ENCODE measurements at regions not wholly inside any gene's neighbourhood (a gene's known extent, or its start where the extent isn't known, plus 50 kb on each side); places are given as distances from the start of the nearest gene placed in this dataset.

DNA sequence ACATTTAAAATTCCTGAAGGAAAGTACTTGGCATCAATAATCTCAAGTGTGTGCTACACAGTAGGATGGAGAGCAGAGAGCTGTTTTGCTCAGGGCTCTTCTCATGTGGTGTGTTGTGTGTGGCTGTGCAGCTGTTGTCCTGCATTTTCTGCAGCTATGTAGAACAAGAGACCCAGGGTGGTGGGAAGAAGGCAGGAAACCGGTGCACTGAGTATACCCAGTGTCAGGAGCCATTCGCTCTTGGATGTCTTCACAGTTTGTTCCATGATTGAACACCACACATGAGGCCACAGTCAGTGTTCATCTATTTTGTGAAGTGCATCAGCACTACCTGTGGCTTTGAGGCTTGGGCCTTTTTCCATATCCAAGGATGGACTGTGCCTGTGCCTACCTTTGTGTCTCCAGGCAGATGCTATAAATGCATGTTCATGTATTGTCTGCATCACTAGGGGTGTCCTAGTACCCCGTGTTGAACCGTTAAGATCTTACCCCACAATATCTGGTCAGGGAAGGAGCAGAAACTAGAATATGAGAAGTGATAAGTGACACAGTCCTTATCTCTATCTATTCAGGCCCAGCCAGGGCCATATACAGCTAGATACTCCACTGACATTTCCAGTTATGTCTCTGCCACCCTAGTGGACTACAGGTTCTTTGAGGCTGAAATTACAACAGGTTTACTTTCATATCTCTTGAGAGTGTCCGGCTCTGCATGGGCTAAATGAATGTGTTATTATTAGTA, 194.3 kb downstream of the NR2F2 start:
- DNase-seq (ENCODE audit: low spot score): no peak

DNA sequence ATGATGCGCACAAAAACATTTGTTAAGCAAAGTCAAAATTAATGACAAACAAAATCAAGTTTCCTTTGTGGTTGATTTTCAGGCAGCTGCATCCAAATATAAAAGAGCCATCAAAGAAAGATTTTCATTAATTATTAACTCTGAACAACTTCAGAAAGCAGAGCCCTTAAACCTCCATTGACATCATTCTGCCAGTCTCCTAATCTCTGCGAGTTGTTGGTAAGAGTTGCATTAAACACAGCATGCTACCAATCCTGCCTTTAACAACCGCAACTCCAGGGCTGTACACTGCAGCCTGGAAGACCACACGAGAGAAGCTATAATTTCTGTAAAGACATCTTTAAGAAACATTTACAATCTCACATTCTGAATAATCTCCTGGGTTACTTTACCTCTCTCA, 204.6 kb downstream of the NR2F2 start:
- DNase-seq (ENCODE audit: low spot score): no peak

DNA sequence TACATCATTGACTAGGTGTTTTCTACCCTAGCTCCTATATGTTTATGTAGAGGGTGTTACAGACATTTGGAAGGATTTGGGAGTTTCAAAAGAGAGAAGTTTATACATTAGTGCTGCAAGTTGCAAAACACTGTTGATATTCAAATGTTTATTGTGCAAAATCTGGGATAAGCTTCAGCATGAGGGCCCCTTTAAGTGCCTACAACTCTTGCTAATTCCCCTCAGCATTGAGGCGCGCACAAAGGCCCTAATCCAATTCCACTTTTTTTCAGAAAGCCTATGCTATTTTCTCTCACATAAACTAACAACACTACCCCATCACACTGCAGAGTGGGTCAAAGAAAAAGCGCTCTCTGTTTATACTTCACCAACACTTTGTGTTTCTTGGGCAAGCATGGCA, 208.0 kb downstream of the NR2F2 start:
- DNase-seq (ENCODE audit: low spot score): no peak

DNA sequence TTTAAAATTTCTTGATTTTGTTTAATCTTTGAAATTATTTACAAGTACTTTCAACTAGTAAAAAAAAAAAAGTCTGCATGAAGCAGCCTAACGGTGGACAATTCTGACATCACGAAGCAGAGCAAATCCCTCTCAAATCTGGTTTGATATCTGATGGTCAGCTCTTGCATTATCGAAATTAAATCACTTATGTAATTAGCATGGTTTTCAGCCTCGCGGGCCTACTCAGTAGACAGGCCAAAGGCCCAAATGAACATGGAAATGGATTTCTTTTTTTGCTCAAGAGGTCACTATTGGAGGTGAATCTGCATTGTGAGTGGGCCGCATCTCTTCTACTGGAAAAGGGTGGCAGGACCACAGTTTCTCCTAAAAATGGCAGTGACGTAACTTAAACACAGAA, 209.8 kb downstream of the NR2F2 start:
- no peak for DNase-seq (ENCODE audit: low spot score)

DNA sequence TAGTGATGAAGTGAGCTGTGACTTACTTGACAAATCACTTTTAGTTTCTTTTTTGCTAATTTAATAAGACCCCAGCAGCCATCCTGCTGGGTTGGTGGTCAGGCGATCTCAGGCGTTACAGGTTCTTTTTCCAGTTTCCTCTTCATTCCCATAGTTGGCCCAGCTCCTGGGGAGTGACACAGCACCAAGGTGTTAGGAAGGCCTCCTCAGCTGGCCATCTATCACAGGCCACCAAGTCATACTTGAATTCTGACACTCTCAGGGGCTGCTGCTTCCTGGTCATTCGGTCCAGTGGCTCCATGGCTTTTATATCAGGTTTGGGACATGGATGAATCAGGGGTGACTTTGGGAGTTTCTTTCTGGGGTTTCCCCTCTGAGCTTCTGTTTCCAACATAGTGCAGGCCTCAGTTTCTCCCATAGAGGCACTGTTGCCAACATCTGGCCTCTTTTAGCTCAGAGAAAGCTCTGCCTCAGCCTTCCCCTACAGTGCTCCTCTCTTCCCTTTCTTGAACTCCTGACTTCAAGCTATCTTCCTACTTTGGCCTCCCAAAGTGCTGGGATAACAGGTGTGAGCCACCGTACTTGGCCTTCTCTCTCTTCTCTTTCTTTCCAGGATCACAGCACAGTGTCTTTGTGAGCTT, 211.8 kb downstream of the NR2F2 start:
- DNase-seq (ENCODE audit: low spot score): no peak

DNA sequence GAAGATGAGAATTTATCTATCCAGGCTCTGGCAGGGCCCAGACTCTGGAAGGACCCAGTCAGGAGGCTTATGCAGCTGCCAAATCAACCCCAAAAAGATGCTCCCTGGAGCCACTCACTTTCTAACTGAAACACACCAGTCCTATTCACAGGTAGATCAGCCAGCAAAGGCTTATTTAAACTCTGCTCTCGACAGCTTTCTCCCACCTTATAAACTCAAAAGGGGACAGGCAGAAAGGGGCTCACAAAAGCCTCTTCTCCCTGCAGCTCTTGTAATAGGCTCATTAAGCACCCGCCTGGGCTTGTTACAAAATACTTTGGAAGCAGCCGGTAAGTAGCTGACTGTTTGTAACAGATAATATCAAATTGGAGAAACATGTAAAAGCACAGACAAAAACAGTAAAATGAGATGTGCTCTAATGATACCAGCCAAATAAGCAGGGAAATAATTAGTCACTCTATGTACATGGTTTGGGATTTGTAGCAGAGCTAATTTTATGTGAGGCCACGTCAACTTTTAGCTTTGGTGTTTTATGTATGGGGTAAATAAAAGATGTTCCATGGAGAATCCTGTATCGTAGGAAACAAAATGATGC, 213.8 kb downstream of the NR2F2 start:
- DNase-seq (ENCODE audit: low spot score): no peak

DNA sequence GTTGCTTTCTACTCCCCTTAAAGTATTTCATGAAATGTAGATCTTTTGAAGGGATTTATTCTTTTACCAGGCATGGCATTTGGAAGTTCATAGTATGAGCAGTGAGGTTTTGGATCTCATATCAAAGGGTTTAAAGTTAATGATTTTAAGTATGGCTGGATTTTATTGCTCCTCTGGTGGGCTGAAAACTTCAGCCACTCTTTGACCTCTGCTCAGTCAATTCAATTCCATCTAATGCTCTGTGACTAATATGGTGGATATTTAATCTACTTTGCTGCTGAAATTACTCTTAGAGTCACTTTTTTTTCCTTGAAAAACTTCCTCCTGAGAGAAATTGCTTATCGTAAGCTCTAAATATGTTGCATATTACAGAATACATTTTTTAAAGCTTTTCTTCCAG, 218.6 kb downstream of the NR2F2 start:
- DNase-seq (ENCODE audit: low spot score): no peak

DNA sequence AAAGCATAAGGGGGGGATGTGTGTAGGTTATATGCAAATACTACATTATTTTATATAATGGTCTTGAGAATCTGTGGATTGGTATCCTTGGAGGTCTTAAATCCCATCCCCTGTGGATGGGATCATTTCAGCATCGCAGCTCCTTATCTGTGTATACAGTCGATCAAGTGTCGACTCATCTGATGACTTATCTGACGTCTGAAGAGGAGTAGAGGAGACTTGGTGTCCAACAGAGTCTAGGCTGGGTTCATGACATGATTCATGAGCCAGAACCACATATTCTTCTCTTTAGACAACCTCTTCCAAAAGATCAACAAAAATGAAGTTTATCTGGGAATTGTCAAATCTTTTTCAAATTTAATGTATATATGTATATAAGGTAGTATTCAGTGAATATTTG, 220.7 kb downstream of the NR2F2 start:
- DNase-seq (ENCODE audit: low spot score): no peak

DNA sequence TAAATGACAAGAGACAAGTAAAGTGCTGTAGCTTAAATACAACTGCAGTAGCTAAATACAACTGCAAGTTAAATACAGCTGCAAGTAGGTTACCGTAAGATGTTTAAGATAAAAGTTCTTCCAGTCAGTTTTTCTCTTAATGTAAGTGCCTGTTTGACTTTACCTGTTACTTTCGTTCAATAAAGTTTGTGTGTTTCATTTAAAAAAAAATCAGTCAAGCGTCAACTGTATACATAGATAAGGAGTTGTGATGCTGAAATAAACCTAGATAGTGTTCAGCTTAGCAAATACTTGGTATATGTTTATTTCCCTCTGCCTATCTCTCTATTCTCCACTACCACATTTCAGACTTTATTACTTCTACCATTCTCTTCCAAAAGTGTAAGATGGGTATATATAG, 221.2 kb downstream of the NR2F2 start:
- no peak for DNase-seq (ENCODE audit: low spot score)

DNA sequence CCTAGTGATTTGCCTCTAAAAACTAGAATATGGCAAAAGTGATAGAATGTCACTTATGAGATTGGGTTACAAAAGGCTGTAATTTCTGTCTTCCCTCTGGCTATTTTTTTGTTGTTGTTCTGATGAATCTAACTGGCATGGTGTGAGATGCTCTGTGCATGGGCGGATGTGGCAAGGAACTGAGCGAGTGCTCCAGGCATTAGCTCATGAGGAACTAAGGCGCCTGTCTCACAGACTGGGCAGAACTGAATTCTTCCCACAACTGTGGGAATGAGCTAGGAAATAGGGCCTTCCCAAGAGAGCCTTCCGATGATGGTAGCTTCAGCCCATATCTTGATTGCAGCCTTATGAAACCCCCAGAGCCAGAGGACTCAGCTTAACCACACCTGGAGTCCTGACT, 222.5 kb downstream of the NR2F2 start:
- DNase-seq (ENCODE audit: low spot score): peak; percentile 36

DNA sequence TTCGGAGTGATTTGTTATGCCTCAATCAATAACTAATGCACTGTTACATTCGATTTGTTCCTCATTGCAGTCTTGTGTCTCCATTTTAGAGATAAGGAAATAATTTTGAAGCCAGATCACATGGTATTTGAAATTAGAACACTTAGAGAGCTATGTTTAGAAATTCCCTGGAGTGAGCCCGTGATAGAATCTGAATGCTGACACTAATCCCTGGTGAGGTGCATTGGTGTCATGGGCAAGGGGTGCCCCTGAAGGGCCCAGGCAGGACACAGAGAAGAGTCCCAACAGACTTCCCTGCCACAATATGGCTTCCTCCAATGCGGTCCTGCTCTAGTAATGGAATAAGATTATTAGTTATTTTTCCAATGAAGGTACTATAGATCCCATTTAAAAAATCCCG, 223.0 kb downstream of the NR2F2 start:
- no peak for DNase-seq (ENCODE audit: low spot score)

DNA sequence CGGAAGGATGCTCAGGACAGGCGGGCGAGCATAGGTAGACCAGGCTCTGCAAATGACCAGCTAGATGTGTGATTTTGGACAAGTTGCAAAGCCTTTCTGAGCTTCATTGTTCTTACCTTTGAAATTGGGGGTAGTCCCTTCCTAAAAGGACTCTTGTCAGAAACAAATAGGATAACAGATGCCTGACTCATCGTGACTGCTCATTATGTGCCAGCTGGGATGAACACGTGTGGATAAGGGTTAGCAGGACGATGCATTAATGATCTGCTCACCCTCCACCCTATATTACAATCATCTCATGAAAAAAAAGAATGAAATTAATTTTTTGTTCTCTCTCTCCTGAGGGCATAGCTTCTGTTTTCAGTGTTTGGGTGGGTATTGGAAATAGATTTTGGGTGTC, 223.4 kb downstream of the NR2F2 start:
- no peak for DNase-seq (ENCODE audit: low spot score)

DNA sequence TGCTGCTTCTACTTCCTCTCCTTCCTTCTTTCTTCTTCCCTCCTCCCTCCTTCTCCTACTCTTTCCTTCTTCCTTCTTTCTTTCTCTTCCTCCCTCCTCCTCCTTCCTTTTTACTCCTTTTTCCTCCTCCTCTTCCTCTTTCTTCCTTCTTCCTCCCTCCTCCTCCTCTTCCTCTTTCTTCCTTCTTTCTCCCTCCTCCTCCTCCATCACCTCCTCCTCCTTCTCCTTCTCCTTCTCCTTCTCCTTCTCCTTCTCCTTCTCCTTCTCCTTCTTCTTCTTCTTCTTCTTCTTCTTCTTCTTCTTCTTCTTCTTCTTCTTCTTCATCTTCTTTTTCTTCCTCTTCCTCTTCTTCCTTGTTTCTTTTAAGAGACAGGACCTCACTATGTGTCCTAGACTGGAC, 224.0 kb downstream of the NR2F2 start:
- DNase-seq (ENCODE audit: low spot score): no peak

DNA sequence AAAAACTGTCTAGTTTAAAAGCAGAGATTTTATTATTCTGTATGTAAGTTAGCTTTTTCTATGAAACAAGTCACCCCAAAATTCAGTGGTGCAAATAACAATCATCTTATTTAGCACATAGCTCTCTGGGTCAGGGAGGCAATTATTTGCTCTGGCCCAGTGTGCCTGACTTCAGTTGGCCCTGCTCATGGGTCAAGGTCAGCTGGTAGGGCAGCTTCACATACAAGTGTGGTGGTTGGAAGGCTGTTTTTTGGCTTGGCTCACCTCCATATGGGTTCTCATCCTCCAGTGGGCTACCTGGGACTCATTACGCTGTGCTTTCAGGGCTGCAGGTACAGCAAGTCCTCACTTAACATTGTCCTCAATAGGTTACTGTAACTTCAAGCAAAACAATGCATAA, 228.6 kb downstream of the NR2F2 start:
- DNase-seq (ENCODE audit: low spot score): no peak

DNA sequence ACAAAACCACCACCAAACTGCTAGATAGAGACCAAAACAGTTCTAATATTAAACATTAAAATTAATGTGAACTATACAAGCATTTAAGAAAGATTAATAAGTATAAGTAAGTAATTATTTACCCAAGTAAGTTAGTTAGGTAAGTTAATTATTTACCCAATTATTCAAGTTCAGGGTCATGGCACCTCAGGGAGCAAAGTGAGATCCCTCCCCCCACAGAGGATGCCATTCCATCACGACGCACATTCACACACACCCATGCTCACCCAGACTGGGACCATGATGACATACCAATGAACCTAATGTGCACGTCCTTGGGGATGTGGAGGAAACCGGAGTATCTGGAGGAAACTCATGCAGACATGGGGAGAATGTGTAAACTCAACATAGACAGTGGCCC, 229.1 kb downstream of the NR2F2 start:
- DNase-seq (ENCODE audit: low spot score): no peak

DNA sequence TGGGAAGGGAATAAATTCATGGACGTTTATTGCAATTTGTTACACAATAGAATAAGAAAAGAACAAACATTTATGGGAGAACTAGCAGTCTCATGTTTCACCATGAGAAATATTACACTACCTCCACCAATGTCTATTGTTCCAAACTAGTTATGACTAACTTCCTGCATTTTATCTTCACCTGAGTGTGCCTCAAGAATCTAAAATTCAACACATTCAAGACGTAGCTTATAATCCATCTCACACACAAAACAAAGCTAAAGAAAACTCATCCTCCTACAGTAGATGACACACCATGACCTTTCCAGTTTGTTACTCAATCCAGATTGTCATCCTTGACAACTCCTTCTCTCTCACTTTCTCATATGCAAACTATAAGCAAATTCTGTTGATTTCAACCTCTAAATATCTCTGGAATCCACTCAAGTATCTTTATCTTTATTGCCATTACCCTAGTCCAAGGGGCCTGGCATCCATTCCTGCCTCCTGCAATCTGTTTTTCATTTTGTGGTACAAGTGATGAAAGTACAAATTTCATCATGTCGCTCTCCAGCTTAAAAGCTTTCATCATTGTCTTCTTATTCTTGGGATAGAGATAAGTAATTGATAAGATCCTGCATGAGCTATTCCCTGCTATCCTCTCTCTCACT, 229.9 kb downstream of the NR2F2 start:
- DNase-seq (ENCODE audit: low spot score): no peak

DNA sequence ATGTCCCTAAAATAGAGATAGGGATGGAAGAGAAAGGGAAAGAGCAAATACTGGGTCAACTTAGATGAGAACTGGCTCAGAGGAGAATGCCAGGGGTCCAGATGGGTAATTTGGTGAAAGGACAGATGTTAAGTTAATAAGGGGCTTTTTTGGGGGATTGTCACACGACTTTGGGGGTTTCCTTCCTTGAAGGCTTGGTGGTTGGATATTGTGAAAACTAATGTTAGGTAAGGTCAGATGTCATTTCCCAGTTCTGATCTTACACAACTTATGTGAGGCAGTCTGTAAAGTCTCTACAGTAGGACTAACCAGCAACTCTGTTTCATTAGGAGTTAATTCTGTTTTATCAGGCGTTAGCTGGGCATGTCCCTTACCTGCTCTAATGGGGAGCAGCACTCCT, 231.1 kb downstream of the NR2F2 start:
- DNase-seq (ENCODE audit: low spot score): no peak

DNA sequence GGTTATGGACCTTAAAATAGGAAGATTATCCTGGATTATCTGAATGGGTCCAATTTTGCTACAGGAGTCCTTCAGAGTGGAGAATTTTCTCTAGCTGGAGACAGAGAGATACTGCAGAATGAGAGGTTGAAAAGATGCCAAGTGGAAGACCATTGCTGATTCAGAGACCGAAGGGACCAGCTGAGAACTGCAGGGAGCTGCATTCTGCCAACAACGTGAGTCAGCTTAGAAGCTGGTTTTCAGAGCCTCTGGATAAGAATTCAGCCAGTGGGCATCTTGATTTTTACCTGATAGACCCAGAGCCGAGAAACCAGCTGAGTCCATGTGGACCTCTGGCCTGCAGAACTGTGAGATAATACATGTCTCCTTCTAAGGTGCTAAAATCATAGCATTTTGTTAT, 234.0 kb downstream of the NR2F2 start:
- DNase-seq (ENCODE audit: low spot score): no peak

DNA sequence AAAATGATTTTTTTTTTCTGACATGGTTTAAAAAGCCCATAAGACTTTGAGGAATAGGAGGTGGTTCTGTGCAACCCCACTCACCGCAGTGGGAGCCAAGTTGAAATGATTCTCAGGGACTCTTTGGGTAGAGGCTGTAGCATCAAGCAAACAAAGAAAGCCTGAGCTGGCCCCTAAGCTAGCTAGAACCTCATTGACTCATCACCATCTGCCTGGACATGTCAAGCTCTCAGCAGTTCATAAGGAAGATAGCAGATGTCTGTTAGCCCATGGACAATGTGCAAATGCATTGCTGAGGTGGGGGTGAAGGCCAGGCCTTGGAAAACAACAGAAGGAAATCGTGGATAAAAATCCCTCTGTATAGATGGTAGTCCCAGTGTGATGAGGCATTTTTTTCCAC, 234.8 kb downstream of the NR2F2 start:
- DNase-seq (ENCODE audit: low spot score): no peak

DNA sequence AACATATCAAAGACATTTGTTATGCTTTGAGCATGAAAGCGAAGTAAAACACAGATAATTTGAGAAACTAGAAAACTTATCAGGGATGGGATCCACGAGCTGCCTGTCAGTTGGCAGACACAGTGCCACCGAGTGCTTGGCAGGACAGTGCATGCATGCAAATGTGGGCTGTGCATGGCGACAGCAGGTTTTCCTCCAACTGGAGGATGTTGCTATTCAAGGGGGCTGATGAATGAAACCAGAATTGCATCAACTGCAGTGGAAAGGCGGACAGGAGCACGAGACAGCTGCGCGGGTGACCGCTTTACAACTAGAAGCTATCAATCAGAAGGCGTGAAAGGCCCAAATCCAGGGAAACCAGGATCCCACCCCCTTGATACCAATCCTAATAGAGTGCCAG, 244.3 kb downstream of the NR2F2 start:
- no peak for DNase-seq (ENCODE audit: low spot score)

DNA sequence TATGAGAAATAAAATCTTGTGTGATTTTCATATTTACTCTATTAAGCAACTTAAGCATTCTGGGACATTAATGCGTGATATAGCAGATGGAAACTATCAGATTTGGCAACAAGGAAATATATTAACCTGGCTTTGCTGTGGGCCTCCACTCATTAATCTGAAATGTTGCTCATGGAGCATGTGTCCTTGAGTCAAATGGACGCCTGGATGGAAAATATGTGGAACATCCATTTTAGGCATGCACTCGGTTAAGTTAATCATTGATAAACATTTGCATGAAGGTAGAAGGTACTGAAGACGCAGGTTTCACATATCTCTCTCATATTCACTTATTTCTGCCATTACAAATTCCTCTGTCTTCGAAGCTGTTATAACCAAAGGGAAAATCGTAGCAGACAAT, 246.1 kb downstream of the NR2F2 start:
- no peak for DNase-seq (ENCODE audit: low spot score)

DNA sequence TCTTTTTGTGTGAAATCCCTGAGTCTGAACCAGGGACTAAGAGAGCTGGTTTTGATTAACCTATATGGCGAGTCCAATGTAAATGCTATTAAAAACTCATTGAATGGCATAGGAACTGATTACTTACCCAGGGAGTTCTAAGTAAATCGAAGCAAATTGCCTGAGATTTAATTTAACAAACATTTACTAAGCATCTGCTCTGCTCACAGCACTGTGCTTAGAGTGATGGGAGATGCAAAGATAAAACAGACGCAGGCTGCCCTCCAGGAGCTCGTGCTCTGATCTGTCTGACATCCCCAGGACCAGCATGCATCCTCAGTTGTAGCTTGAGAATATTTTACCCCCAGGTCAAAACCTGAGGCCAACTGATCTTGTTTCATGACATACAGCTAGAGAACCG, 247.9 kb downstream of the NR2F2 start:
- no peak for DNase-seq (ENCODE audit: low spot score)

DNA sequence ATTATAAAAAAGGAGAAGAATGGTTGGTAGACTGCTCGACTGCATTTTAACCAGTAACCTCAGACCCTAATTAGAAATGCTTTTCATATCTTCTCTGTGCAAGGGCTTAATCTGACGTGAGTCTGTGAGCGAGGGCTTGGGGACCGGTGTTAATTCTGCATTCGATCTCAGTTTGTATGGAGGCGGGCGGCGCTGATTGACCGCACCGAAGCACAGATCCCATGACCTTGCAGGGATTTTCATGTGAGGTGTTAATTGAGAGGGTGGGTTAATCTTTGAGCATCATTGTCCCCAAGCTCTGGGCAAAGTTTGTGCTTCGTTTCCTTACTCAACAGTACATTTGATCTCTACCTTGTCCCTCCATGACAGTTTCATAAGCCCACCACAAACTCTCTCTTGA, 250.9 kb downstream of the NR2F2 start:
- DNase-seq (ENCODE audit: low spot score): no peak

Measured in GM03348 (cell line).